ENCODE measurements at regions not wholly inside any gene's neighbourhood (a gene's known extent, or its start where the extent isn't known, plus 50 kb on each side); places are given as distances from the start of the nearest gene placed in this dataset.

GRCh38 chr4:185868983-185869382 is 57.0 kb upstream of the SORBS2 start:
- H3K9me1 ChIP-seq (replicated peaks; ENCODE audit: control insufficient read depth, extremely low read depth, insufficient read depth, low read length), result no peaks in the 10 kb centered on the region
- no peak overlapping the region for H3K27ac ChIP-seq (ENCODE audit: insufficient read depth, low read depth, low read length)
- H3K4me2 ChIP-seq (ENCODE audit: insufficient read depth, low read length), result no peak overlapping the region
- no peaks in the 10 kb centered on the region for H3K9me3 ChIP-seq (replicated peaks; ENCODE audit: control insufficient read depth, insufficient read depth, low read length)
- no peak for DNase-seq (ENCODE audit: low read depth, low spot score)
- no peaks in the 10 kb centered on the region for H3K4me1 ChIP-seq (ENCODE audit: control insufficient read depth, extremely low read depth, insufficient read depth, low read length)
- no peak for FAIRE-seq
- H3K4me3 ChIP-seq (replicated peaks in 1 of 3; ENCODE audit: insufficient read depth in 1 of 3, low read depth in 1 of 3, low read length in 3 of 3), result no peak overlapping the region
- dilution Hi-C loops (cut with MboI; ENCODE audit: extremely low pct_ligation_motif_present, low sequenced_read_pairs) (no loop called here), intact Hi-C loops (cut with micrococcal nuclease) (no loop called here)
- no peaks in the 10 kb centered on the region for H4K20me1 ChIP-seq (replicated peaks; ENCODE audit: control insufficient read depth, extremely low read depth, insufficient read depth, low read length)
- no peaks in the 10 kb centered on the region for H3K36me3 ChIP-seq (ENCODE audit: control insufficient read depth in 2 of 2, extremely low read depth in 1 of 2, insufficient read depth in 2 of 2, low read length in 2 of 2)
- H3K27me3 ChIP-seq (ENCODE audit: control insufficient read depth in 2 of 2, insufficient read depth in 2 of 2, low read length in 2 of 2), result no peaks in the 10 kb centered on the region
- POLR2A ChIA-PET, result no interaction called here
- no peaks in the 10 kb centered on the region for H3K79me2 ChIP-seq (ENCODE audit: control insufficient read depth, insufficient read depth, low read length)
- CTCF ChIA-PET, result interaction anchor here (2.0 kb wide), 1 partner anchor 169 kb away, joined by 7 read pairs; no protein-coding TSS in a partner anchor
- no peak overlapping the region for H2AFZ ChIP-seq (ENCODE audit: low read depth, low read length)
- BruUV-seq (replicated peaks), result no TSS peak
- no peak overlapping the region for H3K9ac ChIP-seq (replicated peaks; ENCODE audit: extremely low read depth, insufficient read depth, low read length)
- TF ChIP-seq MAX (IDR thresholded peaks at IDR 0.05; ENCODE audit: insufficient read depth, insufficient read length) (no peak), EZH2 (IDR thresholded peaks at IDR 0.05; ENCODE audit: borderline replicate concordance, low read depth, low read length, severe bottlenecking) (no peak)

- DNase-seq (ENCODE audit: low read depth, low spot score) (no peak), FAIRE-seq (no peak)
- Histone ChIP-seq H3K4me3 (replicated peaks in 1 of 3; ENCODE audit: insufficient read depth in 1 of 3, low read depth in 1 of 3, low read length in 3 of 3) (no peak overlapping the region), H3K79me2 (ENCODE audit: control insufficient read depth, insufficient read depth, low read length) (no peaks in the 10 kb centered on the region), H3K27me3 (ENCODE audit: control insufficient read depth in 2 of 2, insufficient read depth in 2 of 2, low read length in 2 of 2) (no peaks in the 10 kb centered on the region), H3K27ac (ENCODE audit: insufficient read depth, low read depth, low read length) (no peak overlapping the region), H3K9ac (replicated peaks; ENCODE audit: extremely low read depth, insufficient read depth, low read length) (no peak overlapping the region), H2AFZ (ENCODE audit: low read depth, low read length) (no peak overlapping the region), H4K20me1 (replicated peaks; ENCODE audit: control insufficient read depth, extremely low read depth, insufficient read depth, low read length) (no peaks in the 10 kb centered on the region), H3K4me1 (ENCODE audit: control insufficient read depth, extremely low read depth, insufficient read depth, low read length) (peaks cover 2% of the 10 kb centered on the region), H3K9me3 (replicated peaks; ENCODE audit: control insufficient read depth, insufficient read depth, low read length) (no peaks in the 10 kb centered on the region), H3K9me1 (replicated peaks; ENCODE audit: control insufficient read depth, extremely low read depth, insufficient read depth, low read length) (no peaks in the 10 kb centered on the region), H3K4me2 (ENCODE audit: insufficient read depth, low read length) (no peak overlapping the region), H3K36me3 (ENCODE audit: control insufficient read depth in 2 of 2, extremely low read depth in 1 of 2, insufficient read depth in 2 of 2, low read length in 2 of 2) (no peaks in the 10 kb centered on the region)
- no TSS peak for BruUV-seq (replicated peaks)
- ChIA-PET CTCF (no interaction called here), POLR2A (no interaction called here)
- dilution Hi-C loops (cut with MboI; ENCODE audit: extremely low pct_ligation_motif_present, low sequenced_read_pairs), result no loop called here
- TF ChIP-seq JUN (IDR thresholded peaks at IDR 0.05; ENCODE audit: borderline replicate concordance, insufficient read depth, insufficient read length, low read depth), result no peak
- no peak for TF ChIP-seq EZH2 (IDR thresholded peaks at IDR 0.05; ENCODE audit: borderline replicate concordance, low read depth, low read length, severe bottlenecking)
- no peak for TF ChIP-seq MYC (IDR thresholded peaks at IDR 0.05; ENCODE audit: low read depth, low read length)
- no peak for TF ChIP-seq FOS (IDR thresholded peaks at IDR 0.05; ENCODE audit: borderline replicate concordance, insufficient read depth, low read length)
- TF ChIP-seq POLR2A (IDR thresholded peaks at IDR 0.05; ENCODE audit: low read depth, low read length), result no peak
- no peak for TF ChIP-seq POLR2AphosphoS5 (IDR thresholded peaks at IDR 0.05; ENCODE audit: insufficient read depth, low read depth, low read length)
- no peak for TF ChIP-seq MAX (IDR thresholded peaks at IDR 0.05; ENCODE audit: insufficient read depth, insufficient read length)
- TF ChIP-seq CTCF (IDR thresholded peaks at IDR 0.05; ENCODE audit: extremely low read depth in 1 of 2, insufficient read depth in 1 of 2, low read depth in 1 of 2, low read length in 2 of 2), result no peak
- TF ChIP-seq GATA2 (IDR thresholded peaks at IDR 0.05; ENCODE audit: insufficient read depth, insufficient read length, low read depth, low read length), result no peak
- intact Hi-C loops (cut with micrococcal nuclease), result no loop called here
Observed at GRCh38 chr4:185869427-185869826, 57.4 kb upstream of the SORBS2 start.
